DOHH2 (cell line): ENCODE measurements at regions not wholly inside any gene's neighbourhood (a gene's known extent, or its start where the extent isn't known, plus 50 kb on each side); places are given as distances from the start of the nearest gene placed in this dataset.
"Not testable (repeated sequence)": the region's sequence is repeated elsewhere in the genome, so short reads cannot be mapped to it uniquely, and the experiment has no call there.

Experiments
- CTCF ChIP-seq: fragments of 200-600 bp; sonication (generic); IDR thresholded peaks from one replicate; pipeline ENCODE4 v1.5.1; 2014; ENCODE audit warnings: antibody characterized with exemption, mild to moderate bottlenecking, low read depth, low read length; ENCODE audit not compliant: poor library complexity, severe bottlenecking
- EZH2phosphoT487 ChIP-seq: fragments of 200-600 bp; sonication (generic); IDR thresholded peaks from 2 replicates; pipeline ENCODE4 v1.6.1; 2017; ENCODE audit warnings: borderline replicate concordance, mild to moderate bottlenecking, antibody characterized with exemption, low read length, moderate library complexity, mixed read lengths

- TF ChIP-seq CTCF, EZH2phosphoT487: not testable (repeated sequence)
Observed at GRCh38 chr21:15979493-15979892, 249.7 kb downstream of the USP25 start.
